Prostate gland (tissue), 2 donors: ENCODE measurements at regions not wholly inside any gene's neighbourhood (a gene's known extent, or its start where the extent isn't known, plus 50 kb on each side); places are given as distances from the start of the nearest gene placed in this dataset.

Source experiments
- DNase-seq: peaks from one replicate; pipeline ENCODE4 v3.0.0-alpha.2; 2019; ENCODE audit warnings: low spot score
- H3K27ac ChIP-seq, 2 donors: fragments of 200-600 bp; sonication (generic); 2 replicates each; pipeline ENCODE4 v1.5.1; 2017 to 2019
- H3K27me3 ChIP-seq: fragments of 200-600 bp; sonication (generic); replicated peaks from 2 replicates; pipeline ENCODE4 v1.5.1; 2019; ENCODE audit not compliant: insufficient read depth
- H3K36me3 ChIP-seq, 2 donors: fragments of 200-600 bp; sonication (generic); 1 replicate in 1 of 2; 2 replicates in 1 of 2; pipeline versions ENCODE4 v1.5.1 to v1.8.1; 2017 to 2019
- H3K4me1 ChIP-seq: fragments of 200-600 bp; sonication (generic); replicated peaks from 2 replicates; pipeline ENCODE4 v1.5.1; 2019
- H3K4me3 ChIP-seq, 2 donors: fragments of 200-600 bp; sonication (generic); 2 replicates each; pipeline ENCODE4 v1.5.1; 2017 to 2019
- H3K9me3 ChIP-seq: fragments of 200-600 bp; sonication (generic); 2 replicates; pipeline ENCODE4 v1.5.1; 2017
- POLR2A ChIP-seq: fragments of 450-650 bp; IDR thresholded peaks from one replicate; pipeline ENCODE4 v1.6.1; 2016; ENCODE audit warnings: antibody characterized with exemption, mild to moderate bottlenecking
- POLR2AphosphoS5 ChIP-seq: sonication (generic); formaldehyde crosslinking; IDR thresholded peaks from one replicate; pipeline ENCODE4 v1.6.1; 2017; ENCODE audit warnings: antibody characterized with exemption
- WGBS: methylation state at CpG from one replicate; pipeline ENCODE4 v1.1.5; 2018; 5-methylcytosine and 5-hydroxymethylcytosine counted together
- intact Hi-C: fragments of 100-400 bp; cut with DNase I; formaldehyde crosslinking; loops from one replicate; pipeline ENCODE4 v1.14.2; 2022
- TF ChIP-seq, protein P1 (sequence below), 4 experiments: fragments of 200-600 bp in 2 of 4; fragments of 450-650 bp in 2 of 4; sonication (generic) in 2 of 4; IDR thresholded peaks; 1 replicate in 3 of 4; 2 replicates in 1 of 4; pipeline ENCODE4 v1.5.1; 2016 to 2019; ENCODE audit warnings: antibody characterized with exemption in 4 of 4, mild to moderate bottlenecking in 2 of 4, moderate library complexity in 2 of 4

DNA sequence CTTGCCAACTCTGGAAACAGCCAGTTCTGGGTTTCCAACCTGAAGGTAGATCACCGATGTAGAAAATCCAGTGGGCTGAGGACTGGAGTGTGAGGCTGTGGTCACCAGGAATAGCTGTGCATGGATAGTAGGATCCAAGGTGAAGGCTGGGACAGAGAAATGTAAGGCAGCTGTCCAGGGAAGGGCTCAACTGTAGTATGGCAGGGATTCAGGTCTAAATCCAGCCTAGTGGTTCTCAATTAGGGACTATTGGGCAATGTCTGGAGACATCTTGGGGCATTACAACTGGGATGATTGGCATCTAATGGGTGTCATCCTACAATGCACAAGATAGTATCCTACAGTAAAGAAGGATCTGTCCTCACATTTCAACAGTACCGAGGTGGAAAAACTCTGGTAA, 67.7 kb upstream of the RUNX1 start:
- no peak for DNase-seq
- intact Hi-C loops, result no loop called here
- 94% methylated on average over 2 of the region's 2 CpGs for WGBS
- Histone ChIP-seq H3K4me3 (no peak overlapping the region), H3K27me3 (no peaks in the 10 kb centered on the region), H3K9me3 (no peaks in the 10 kb centered on the region), H3K36me3 (no peaks in the 10 kb centered on the region), H3K4me1 (no peaks in the 10 kb centered on the region), H3K27ac (no peak overlapping the region)
- TF ChIP-seq POLR2A (no peak), POLR2AphosphoS5 (no peak)
- TF ChIP-seq, protein P1, sequence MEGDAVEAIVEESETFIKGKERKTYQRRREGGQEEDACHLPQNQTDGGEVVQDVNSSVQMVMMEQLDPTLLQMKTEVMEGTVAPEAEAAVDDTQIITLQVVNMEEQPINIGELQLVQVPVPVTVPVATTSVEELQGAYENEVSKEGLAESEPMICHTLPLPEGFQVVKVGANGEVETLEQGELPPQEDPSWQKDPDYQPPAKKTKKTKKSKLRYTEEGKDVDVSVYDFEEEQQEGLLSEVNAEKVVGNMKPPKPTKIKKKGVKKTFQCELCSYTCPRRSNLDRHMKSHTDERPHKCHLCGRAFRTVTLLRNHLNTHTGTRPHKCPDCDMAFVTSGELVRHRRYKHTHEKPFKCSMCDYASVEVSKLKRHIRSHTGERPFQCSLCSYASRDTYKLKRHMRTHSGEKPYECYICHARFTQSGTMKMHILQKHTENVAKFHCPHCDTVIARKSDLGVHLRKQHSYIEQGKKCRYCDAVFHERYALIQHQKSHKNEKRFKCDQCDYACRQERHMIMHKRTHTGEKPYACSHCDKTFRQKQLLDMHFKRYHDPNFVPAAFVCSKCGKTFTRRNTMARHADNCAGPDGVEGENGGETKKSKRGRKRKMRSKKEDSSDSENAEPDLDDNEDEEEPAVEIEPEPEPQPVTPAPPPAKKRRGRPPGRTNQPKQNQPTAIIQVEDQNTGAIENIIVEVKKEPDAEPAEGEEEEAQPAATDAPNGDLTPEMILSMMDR (IDR thresholded peaks at IDR 0.05), result no peak

GRCh38 chr21:35113064-35113463, 64.0 kb upstream of the RUNX1 start:
- DNase-seq, result no peak
- Histone ChIP-seq H3K4me1 (no peaks in the 10 kb centered on the region), H3K27ac (no peak overlapping the region), H3K27me3 (no peaks in the 10 kb centered on the region), H3K36me3 (no peaks in the 10 kb centered on the region), H3K4me3 (no peak overlapping the region), H3K9me3 (no peaks in the 10 kb centered on the region)
- intact Hi-C loops, result no loop called here
- 64% methylated on average over 2 of the region's 2 CpGs for WGBS
- TF ChIP-seq, protein P1 (IDR thresholded peaks at IDR 0.05), result no peak
- no peak for TF ChIP-seq POLR2A
- TF ChIP-seq POLR2AphosphoS5, result no peak

DNA sequence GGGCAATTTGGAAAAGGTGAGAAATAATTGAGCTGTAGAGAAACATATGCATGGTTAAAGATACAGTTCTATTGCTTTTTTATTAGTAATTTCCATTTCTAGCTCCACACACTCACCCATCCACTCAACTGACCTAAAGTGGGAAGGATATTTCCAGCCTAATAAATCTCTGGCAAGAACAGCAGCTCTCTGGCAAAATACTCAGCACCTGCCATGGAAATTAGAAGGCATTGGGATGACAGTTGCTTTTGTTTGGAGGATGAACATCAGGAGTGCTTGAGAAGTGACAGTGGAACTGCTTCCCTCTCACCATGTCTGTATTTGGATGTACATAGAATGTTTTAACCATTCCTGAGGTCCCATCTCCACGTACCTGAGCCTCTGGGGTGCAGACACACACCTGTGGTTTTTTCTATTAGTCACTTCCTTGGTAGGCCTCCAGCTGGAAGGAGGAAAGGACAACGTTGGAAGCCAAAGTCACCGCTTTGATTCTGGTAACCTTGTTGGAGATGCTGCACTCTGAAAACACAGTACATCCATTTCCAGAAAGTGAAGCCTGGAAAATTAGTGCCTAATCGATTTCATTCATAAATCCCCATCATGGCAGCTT, 62.3 kb upstream of the RUNX1 start:
- Histone ChIP-seq H3K9me3 (no peaks in the 10 kb centered on the region), H3K36me3 (no peaks in the 10 kb centered on the region), H3K4me1 (no peaks in the 10 kb centered on the region), H3K27ac (no peak overlapping the region), H3K27me3 (no peaks in the 10 kb centered on the region), H3K4me3 (no peak overlapping the region)
- TF ChIP-seq, protein P1 (IDR thresholded peaks at IDR 0.05), result no peak
- no peak for TF ChIP-seq POLR2A
- 45% methylated on average over 4 of the region's 4 CpGs for WGBS
- intact Hi-C loops, result no loop called here
- peak; percentile 12 for DNase-seq

GRCh38 chr21:35108887-35109286, 59.8 kb upstream of the RUNX1 start:
- intact Hi-C loops, result no loop called here
- 80% methylated on average over 3 of the region's 3 CpGs for WGBS
- H3K27me3 ChIP-seq, result no peaks in the 10 kb centered on the region
- TF ChIP-seq, protein P1 (IDR thresholded peaks at IDR 0.05), result no peak
- TF ChIP-seq POLR2A (no peak), POLR2AphosphoS5 (no peak)
- H3K9me3 ChIP-seq, result no peaks in the 10 kb centered on the region
- no peaks in the 10 kb centered on the region for H3K36me3 ChIP-seq
- no peak overlapping the region for H3K27ac ChIP-seq
- no peaks in the 10 kb centered on the region for H3K4me1 ChIP-seq
- DNase-seq, result no peak
- H3K4me3 ChIP-seq, result no peak overlapping the region

- TF ChIP-seq, protein P1 (IDR thresholded peaks at IDR 0.05), result no peak
- TF ChIP-seq POLR2A (no peak), POLR2AphosphoS5 (no peak)
- DNase-seq, result no peak
- intact Hi-C loops, result no loop called here
- Histone ChIP-seq H3K36me3 (no peaks in the 10 kb centered on the region), H3K9me3 (no peaks in the 10 kb centered on the region), H3K4me1 (no peaks in the 10 kb centered on the region), H3K27me3 (no peaks in the 10 kb centered on the region), H3K27ac (no peak overlapping the region), H3K4me3 (no peak overlapping the region)
- 86% methylated on average over 6 of the region's 6 CpGs for WGBS
Measured at GRCh38 chr21:35107520-35107919, 58.4 kb upstream of the RUNX1 start.
